ENCODE measurements at regions not wholly inside any gene's neighbourhood (a gene's known extent, or its start where the extent isn't known, plus 50 kb on each side); places are given as distances from the start of the nearest gene placed in this dataset.

GRCh38 chr6:98579941-98580340 is 254.4 kb upstream of the POU3F2 start (continued):
- TF ChIP-seq CHD7 (IDR thresholded peaks at IDR 0.05; ENCODE audit: insufficient replicate concordance, low read length): no peak
- no peak for TF ChIP-seq RXRA (IDR thresholded peaks at IDR 0.05; ENCODE audit: insufficient read depth, low read depth, low read length)
- no peak for TF ChIP-seq CEBPB (IDR thresholded peaks at IDR 0.05; ENCODE audit: low read depth, low read length)
- no peak for TF ChIP-seq HDAC6 (IDR thresholded peaks at IDR 0.05; ENCODE audit: low read depth, low read length)
- no peak for TF ChIP-seq MAFK (IDR thresholded peaks at IDR 0.05; ENCODE audit: low read depth, low read length)
